ENCODE measurements at regions not wholly inside any gene's neighbourhood (a gene's known extent, or its start where the extent isn't known, plus 50 kb on each side); places are given as distances from the start of the nearest gene placed in this dataset.
A peak's percentile ranks its signal among the peaks of the same experiment; 100 is the strongest.

GRCh38 chr18:28801876-28802275, 624.9 kb upstream of the CDH2 start:
- Mint-ChIP-seq H3K27ac (peak overlapping the region; percentile 70), H3K9me3 (no peaks in the 10 kb centered on the region)

DNA sequence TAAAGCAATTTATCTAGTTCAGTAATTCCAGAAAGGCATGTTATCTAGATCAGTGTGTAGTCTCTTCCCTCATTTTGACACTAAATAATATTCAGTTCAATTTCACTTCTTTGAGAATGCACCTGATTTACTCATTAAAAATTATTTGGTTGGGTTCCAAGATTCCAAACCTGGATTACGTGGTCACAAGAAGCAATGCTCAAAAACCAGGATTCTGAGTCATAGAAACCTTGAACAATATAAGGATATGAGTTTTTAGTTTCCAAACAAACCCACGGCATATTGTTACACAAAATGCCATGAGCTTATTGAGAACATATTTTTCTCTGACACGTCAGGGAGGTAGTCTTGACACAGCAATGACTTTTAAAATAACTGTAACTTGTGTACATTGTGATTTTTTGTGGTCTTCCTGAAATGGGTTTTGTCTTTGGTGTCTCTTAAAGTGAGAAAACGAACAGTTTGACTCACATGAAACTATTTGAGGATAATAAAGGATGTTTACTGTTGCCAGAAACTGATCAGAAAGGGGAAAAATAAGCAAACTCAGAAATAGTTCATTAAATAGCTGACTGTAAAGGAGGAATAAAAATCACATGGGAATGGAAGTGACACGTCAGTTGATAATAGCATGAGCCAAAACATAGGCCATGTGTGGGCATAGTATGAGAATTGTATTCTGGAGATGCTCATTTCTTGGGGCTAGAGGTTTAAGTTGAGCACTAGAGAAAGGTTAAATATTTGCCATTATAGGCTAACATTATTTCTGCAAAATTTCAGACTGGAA, 617.7 kb upstream of the CDH2 start:
- H3K27ac Mint-ChIP-seq: peak overlapping the region; percentile 87
- H3K4me3 Mint-ChIP-seq: peak overlapping the region; percentile 64
- H3K36me3 Mint-ChIP-seq (ENCODE audit: low read depth): no peaks in the 10 kb centered on the region
- DNase-seq: peak; percentile 35
- no peaks in the 10 kb centered on the region for H3K9me3 Mint-ChIP-seq
- TF ChIP-seq, protein P1, sequence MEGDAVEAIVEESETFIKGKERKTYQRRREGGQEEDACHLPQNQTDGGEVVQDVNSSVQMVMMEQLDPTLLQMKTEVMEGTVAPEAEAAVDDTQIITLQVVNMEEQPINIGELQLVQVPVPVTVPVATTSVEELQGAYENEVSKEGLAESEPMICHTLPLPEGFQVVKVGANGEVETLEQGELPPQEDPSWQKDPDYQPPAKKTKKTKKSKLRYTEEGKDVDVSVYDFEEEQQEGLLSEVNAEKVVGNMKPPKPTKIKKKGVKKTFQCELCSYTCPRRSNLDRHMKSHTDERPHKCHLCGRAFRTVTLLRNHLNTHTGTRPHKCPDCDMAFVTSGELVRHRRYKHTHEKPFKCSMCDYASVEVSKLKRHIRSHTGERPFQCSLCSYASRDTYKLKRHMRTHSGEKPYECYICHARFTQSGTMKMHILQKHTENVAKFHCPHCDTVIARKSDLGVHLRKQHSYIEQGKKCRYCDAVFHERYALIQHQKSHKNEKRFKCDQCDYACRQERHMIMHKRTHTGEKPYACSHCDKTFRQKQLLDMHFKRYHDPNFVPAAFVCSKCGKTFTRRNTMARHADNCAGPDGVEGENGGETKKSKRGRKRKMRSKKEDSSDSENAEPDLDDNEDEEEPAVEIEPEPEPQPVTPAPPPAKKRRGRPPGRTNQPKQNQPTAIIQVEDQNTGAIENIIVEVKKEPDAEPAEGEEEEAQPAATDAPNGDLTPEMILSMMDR (IDR thresholded peaks at IDR 0.05): no peak
- H3K4me1 Mint-ChIP-seq (ENCODE audit: low read depth): peaks cover 75% of the 10 kb centered on the region
- H3K27me3 Mint-ChIP-seq (ENCODE audit: insufficient read depth): no peaks in the 10 kb centered on the region; the same call in 1 of the 2 replicates

More at GRCh38 chr18:28801876-28802275, 624.9 kb upstream of the CDH2 start:
- no peak for DNase-seq
- Mint-ChIP-seq H3K4me3 (peak overlapping the region; percentile 63), H3K27me3 (ENCODE audit: insufficient read depth) (no peaks in the 10 kb centered on the region), H3K4me1 (ENCODE audit: low read depth) (peaks cover 66% of the 10 kb centered on the region), H3K36me3 (ENCODE audit: low read depth) (peaks cover 12% of the 10 kb centered on the region; the same call in 1 of the 2 replicates)
- TF ChIP-seq, protein P1 (IDR thresholded peaks at IDR 0.05): no peak

DNA sequence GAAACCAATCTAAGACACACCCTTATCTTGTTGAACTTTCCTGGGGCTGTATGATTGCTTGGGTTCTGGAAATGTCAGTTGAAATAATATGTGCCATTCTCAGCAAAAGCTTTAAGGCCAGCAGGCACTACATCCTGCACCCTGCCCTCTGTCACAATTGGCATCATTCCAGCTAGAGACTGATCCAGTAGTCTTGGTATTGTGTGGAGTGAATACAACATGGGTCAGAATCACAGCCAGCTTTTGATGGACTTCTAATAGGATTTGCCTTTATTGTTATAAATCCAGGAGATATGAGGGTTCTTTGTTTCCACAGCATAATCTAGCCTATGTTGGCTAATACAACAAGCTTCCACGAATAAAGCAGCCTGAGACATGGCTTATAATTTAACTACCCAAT, 617.0 kb upstream of the CDH2 start:
- H3K4me1 Mint-ChIP-seq (ENCODE audit: low read depth): peaks cover 80% of the 10 kb centered on the region
- no peak for DNase-seq
- TF ChIP-seq, protein P1 (IDR thresholded peaks at IDR 0.05): no peak
- no peaks in the 10 kb centered on the region for H3K36me3 Mint-ChIP-seq (ENCODE audit: low read depth)
- H3K9me3 Mint-ChIP-seq: no peaks in the 10 kb centered on the region
- no peak overlapping the region for H3K4me3 Mint-ChIP-seq
- no peak overlapping the region for H3K27ac Mint-ChIP-seq
- no peaks in the 10 kb centered on the region; the same call in 1 of the 2 replicates for H3K27me3 Mint-ChIP-seq (ENCODE audit: insufficient read depth)

GRCh38 chr18:28792404-28793086, 615.6 kb upstream of the CDH2 start:
- Mint-ChIP-seq H3K4me3 (peak overlapping the region; percentile 78), H3K9me3 (no peaks in the 10 kb centered on the region), H3K4me1 (ENCODE audit: low read depth) (peaks cover 75% of the 10 kb centered on the region), H3K27ac (no peak overlapping the region; the same call in 1 of the 2 replicates), H3K27me3 (ENCODE audit: insufficient read depth) (no peaks in the 10 kb centered on the region; the same call in none of the 2 replicates), H3K36me3 (ENCODE audit: low read depth) (no peaks in the 10 kb centered on the region)
- TF ChIP-seq, protein P1 (IDR thresholded peaks at IDR 0.05): no peak
- DNase-seq: no peak

DNA sequence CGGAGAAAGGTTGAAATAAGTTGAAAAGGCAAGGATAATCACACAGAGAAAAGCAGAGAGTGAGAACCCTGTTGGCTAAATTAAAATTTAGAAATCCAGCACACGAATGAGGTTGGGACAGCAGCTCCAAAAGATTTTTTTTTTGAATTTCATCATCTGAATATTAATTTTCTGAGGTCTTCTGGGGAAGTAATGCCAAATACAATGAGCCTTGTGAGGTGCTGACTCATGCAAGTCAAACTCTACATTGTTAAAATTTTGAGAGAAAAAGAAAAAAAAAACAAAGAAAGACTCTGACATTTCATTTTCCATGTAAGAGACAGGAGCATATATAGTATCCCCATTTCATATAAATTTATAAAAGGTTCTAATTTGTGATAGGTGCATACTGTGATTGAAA, 614.2 kb upstream of the CDH2 start:
- H3K27me3 Mint-ChIP-seq (ENCODE audit: insufficient read depth): no peaks in the 10 kb centered on the region; the same call in none of the 2 replicates

More for the DNA sequence above, 614.2 kb upstream of the CDH2 start:
- peaks cover 87% of the 10 kb centered on the region for H3K4me1 Mint-ChIP-seq (ENCODE audit: low read depth)
- no peaks in the 10 kb centered on the region for H3K36me3 Mint-ChIP-seq (ENCODE audit: low read depth)
- H3K9me3 Mint-ChIP-seq: no peaks in the 10 kb centered on the region
- DNase-seq: no peak
- no peak overlapping the region; the same call in 1 of the 2 replicates for H3K27ac Mint-ChIP-seq
- TF ChIP-seq, protein P1 (IDR thresholded peaks at IDR 0.05): no peak
- H3K4me3 Mint-ChIP-seq: peak overlapping the region; percentile 1; the same call in 1 of the 2 replicates

Data from HFFc6 (cell line).